GM19467 (cell line): ENCODE measurements at regions not wholly inside any gene's neighbourhood (a gene's known extent, or its start where the extent isn't known, plus 50 kb on each side); places are given as distances from the start of the nearest gene placed in this dataset.

ENCODE experiments used
- ATAC-seq: cut with Tn5 transposase; IDR thresholded peaks from one replicate; pipeline ENCODE4 v1.9.1; 2021; ENCODE audit warnings: mild to moderate bottlenecking, moderate library complexity; ENCODE audit not compliant: unreplicated experiment

GRCh38 chr9:17846948-17847655 is 268.2 kb downstream of the SH3GL2 start:
- ATAC-seq = no peak

GRCh38 chr9:17847908-17848307 is 269.0 kb downstream of the SH3GL2 start:
- no peak for ATAC-seq

- ATAC-seq = no peak
These were observed 273.2 kb downstream of the SH3GL2 start for GRCh38 chr9:17852108-17852507.

GRCh38 chr9:17854487-17854886 is 275.6 kb downstream of the SH3GL2 start:
- ATAC-seq = no peak

- ATAC-seq = no peak
These were observed 278.1 kb downstream of the SH3GL2 start for GRCh38 chr9:17856995-17857394.

- no peak for ATAC-seq
These were observed 280.4 kb downstream of the SH3GL2 start for GRCh38 chr9:17859228-17859627.

- ATAC-seq = no peak
These were observed 281.1 kb downstream of the SH3GL2 start for GRCh38 chr9:17859987-17860386.

GRCh38 chr9:17862101-17862500 is 283.2 kb downstream of the SH3GL2 start:
- no peak for ATAC-seq

GRCh38 chr9:17862629-17863028 is 283.8 kb downstream of the SH3GL2 start:
- ATAC-seq = no peak

- peak; percentile 82 for ATAC-seq
These were observed 284.5 kb downstream of the SH3GL2 start for GRCh38 chr9:17863213-17863883.

GRCh38 chr9:17863924-17864323 is 285.1 kb downstream of the SH3GL2 start:
- ATAC-seq = no peak

GRCh38 chr9:17864951-17865350 is 286.1 kb downstream of the SH3GL2 start:
- no peak for ATAC-seq

GRCh38 chr9:17865881-17866280 is 287.0 kb downstream of the SH3GL2 start:
- no peak for ATAC-seq

- ATAC-seq = no peak
These were observed 291.9 kb downstream of the SH3GL2 start for GRCh38 chr9:17870722-17871121.

GRCh38 chr9:17871213-17871890 is 292.5 kb downstream of the SH3GL2 start:
- no peak for ATAC-seq

GRCh38 chr9:17875886-17876285 is 297.0 kb downstream of the SH3GL2 start:
- ATAC-seq = no peak

- ATAC-seq = no peak
These were observed 297.8 kb downstream of the SH3GL2 start for GRCh38 chr9:17876687-17877086.

- ATAC-seq = no peak
These were observed 300.0 kb downstream of the SH3GL2 start for GRCh38 chr9:17878810-17879370.

- no peak for ATAC-seq
These were observed 302.5 kb downstream of the SH3GL2 start for GRCh38 chr9:17881371-17881770.

GRCh38 chr9:17882688-17883594 is 304.1 kb downstream of the SH3GL2 start:
- ATAC-seq = no peak

GRCh38 chr9:17888066-17888465 is 309.2 kb downstream of the SH3GL2 start:
- ATAC-seq = no peak
